ENCODE measurements at regions not wholly inside any gene's neighbourhood (a gene's known extent, or its start where the extent isn't known, plus 50 kb on each side); places are given as distances from the start of the nearest gene placed in this dataset.

DNA sequence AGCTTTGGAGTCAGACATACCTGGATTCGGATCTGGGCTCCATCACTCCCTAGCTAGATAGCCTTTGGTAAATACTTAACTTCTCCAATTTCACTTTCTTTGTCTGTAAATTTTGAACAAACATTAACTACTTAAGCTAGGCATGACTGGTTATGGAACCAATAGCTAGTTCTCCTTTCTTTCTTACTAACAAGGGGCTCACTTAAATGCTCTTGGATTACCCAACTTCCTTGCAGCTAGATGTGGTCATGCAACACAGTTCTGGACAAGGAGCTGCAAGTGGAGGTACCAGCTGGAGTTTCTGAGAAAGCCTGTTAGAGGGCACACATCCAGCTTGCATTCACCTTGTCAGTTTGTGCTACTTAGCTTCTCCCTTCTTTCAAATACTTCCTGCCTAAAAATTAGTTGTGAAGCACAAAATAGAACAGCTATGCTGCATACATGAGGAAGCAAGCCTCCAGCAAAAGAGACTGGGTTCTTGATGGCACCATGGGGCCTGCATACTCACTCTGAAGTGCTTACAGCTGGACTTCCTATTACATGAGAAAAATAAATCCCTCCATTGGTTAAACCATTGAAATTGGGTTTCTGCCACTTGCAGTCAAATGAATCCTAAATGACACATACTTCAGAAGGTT is 210.1 kb upstream of the EEA1 start (continued):
- TF ChIP-seq, protein P1, sequence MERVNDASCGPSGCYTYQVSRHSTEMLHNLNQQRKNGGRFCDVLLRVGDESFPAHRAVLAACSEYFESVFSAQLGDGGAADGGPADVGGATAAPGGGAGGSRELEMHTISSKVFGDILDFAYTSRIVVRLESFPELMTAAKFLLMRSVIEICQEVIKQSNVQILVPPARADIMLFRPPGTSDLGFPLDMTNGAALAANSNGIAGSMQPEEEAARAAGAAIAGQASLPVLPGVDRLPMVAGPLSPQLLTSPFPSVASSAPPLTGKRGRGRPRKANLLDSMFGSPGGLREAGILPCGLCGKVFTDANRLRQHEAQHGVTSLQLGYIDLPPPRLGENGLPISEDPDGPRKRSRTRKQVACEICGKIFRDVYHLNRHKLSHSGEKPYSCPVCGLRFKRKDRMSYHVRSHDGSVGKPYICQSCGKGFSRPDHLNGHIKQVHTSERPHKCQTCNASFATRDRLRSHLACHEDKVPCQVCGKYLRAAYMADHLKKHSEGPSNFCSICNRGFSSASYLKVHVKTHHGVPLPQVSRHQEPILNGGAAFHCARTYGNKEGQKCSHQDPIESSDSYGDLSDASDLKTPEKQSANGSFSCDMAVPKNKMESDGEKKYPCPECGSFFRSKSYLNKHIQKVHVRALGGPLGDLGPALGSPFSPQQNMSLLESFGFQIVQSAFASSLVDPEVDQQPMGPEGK (tag by site-specific recombination; IDR thresholded peaks at IDR 0.05), result no peak
- no peak for TF ChIP-seq ZNF292 (tag by site-specific recombination; IDR thresholded peaks at IDR 0.05; ENCODE audit: borderline replicate concordance, low read depth)
- no peak for TF ChIP-seq ZNF404 (tag by site-specific recombination; IDR thresholded peaks at IDR 0.05)
- no peak for TF ChIP-seq ZNF19 (tag by site-specific recombination; IDR thresholded peaks at IDR 0.05; ENCODE audit: low read depth)

DNA sequence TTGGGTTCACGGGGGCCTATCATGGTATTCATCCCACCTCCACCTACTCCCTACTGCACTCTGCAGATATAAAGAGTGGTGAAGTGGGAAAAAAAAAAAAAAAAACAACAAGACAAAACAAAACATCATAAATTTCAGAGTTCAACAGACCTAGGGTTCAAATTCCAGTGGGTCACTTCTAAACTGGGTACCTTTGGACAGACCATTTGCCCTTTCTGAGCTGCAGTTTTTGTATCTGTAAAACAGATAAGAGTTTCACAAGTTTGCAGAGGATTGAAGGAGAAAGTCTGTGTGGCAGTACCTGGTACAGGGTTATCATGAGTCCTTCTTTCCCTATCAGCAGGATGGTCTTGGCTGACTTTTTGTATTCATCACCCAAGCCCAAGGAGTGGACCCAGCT is 211.2 kb upstream of the EEA1 start:
- H3K9me3 ChIP-seq (ENCODE audit: control insufficient read depth, insufficient read depth, low read depth, low read length), result no peaks in the 10 kb centered on the region
- H3K4me1 ChIP-seq (ENCODE audit: control insufficient read depth, insufficient read depth, low read length), result peaks cover 9% of the 10 kb centered on the region; the same call in 1 of the 2 replicates
- H3K36me3 ChIP-seq (ENCODE audit: control insufficient read depth in 2 of 2, insufficient read depth in 1 of 2, low read length in 2 of 2), result no peaks in the 10 kb centered on the region
- no peak overlapping the region for H3K27ac ChIP-seq (ENCODE audit: extremely low read depth, low read depth, low read length)
- POLR2A ChIA-PET, result interaction anchor here (0.7 kb wide), 1 partner anchor 104 kb away, joined by 6 read pairs; no protein-coding TSS in a partner anchor
- CTCF ChIA-PET, result interaction anchor here (0.6 kb wide), 1 partner anchor 136 kb away, joined by 5 read pairs; no protein-coding TSS in a partner anchor
- TF ChIP-seq WT1 (tag by site-specific recombination; IDR thresholded peaks at IDR 0.05), result no peak
- no peak for TF ChIP-seq ZNF837 (tag by site-specific recombination; IDR thresholded peaks at IDR 0.05)
- no peak for TF ChIP-seq ZNF19 (tag by site-specific recombination; IDR thresholded peaks at IDR 0.05; ENCODE audit: low read depth)
- H3K4me3 ChIP-seq (ENCODE audit: low read depth, low read length), result no peak overlapping the region

DNA sequence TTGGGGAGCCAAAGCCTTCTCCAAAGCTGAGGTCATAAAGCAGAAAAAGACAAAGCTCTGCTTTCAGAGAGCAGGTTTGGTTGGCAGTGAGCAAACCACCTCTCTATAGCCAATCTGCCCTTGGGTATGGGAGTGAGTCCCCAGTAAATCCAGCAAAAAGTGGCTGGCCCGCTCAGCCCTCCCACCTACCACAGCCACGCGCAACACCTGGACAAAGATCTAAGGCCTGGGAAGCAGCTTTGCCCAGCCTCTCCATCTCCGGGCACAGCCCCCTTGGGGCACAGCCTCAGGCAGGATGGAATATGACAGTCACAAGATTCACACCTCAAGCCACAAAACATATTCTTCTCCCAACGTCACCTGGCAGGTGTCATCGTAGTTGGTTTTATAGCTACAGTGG is 211.7 kb upstream of the EEA1 start:
- H3K9me3 ChIP-seq (ENCODE audit: control insufficient read depth, insufficient read depth, low read depth, low read length), result no peaks in the 10 kb centered on the region
- CTCF ChIA-PET, result no interaction called here
- TF ChIP-seq ZNF394 (tag by site-specific recombination; IDR thresholded peaks at IDR 0.05; ENCODE audit: borderline replicate concordance), result no peak
- no peak for TF ChIP-seq ZNF223 (tag by site-specific recombination; IDR thresholded peaks at IDR 0.05)
- TF ChIP-seq ZNF585B (tag by site-specific recombination; IDR thresholded peaks at IDR 0.05), result no peak
- TF ChIP-seq ZNF501 (tag by site-specific recombination; IDR thresholded peaks at IDR 0.05), result no peak
- no peak for TF ChIP-seq ZFP41 (tag by site-specific recombination; IDR thresholded peaks at IDR 0.05; ENCODE audit: borderline replicate concordance)
- H3K4me3 ChIP-seq (ENCODE audit: low read depth, low read length), result no peak overlapping the region
- no peaks in the 10 kb centered on the region for H3K36me3 ChIP-seq (ENCODE audit: control insufficient read depth in 2 of 2, insufficient read depth in 1 of 2, low read length in 2 of 2)
- no peak overlapping the region for H3K27ac ChIP-seq (ENCODE audit: extremely low read depth, low read depth, low read length)
- POLR2A ChIA-PET, result interaction anchor here (0.7 kb wide), 1 partner anchor 104 kb away, joined by 6 read pairs; no protein-coding TSS in a partner anchor
- peaks cover 4% of the 10 kb centered on the region; the same call in 1 of the 2 replicates for H3K4me1 ChIP-seq (ENCODE audit: control insufficient read depth, insufficient read depth, low read length)

DNA sequence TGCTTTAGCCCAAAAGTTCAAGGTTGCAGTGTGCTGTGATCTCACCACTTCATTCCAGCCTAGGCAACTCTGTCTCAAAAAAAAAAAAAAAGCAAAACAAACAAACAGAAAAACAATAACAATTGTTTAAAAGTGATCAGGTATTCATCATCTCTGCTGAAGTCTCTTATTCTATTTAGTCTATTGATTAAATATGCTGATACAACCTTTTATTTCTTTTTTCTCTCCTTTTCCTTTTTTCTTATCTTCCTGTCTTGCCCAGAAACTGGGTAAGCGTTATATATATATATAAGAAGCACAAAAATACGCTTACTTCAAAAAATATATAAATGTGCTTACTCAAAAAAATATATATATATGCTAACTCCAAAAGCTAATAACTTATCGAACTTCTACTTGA is 213.8 kb upstream of the EEA1 start:
- CTCF ChIA-PET, result interaction anchor here (0.7 kb wide), 1 partner anchor 325 kb away, joined by 5 read pairs; no protein-coding TSS in a partner anchor
- H3K4me3 ChIP-seq (ENCODE audit: low read depth, low read length), result no peak overlapping the region
- no peak overlapping the region for H3K27ac ChIP-seq (ENCODE audit: extremely low read depth, low read depth, low read length)
- H3K4me1 ChIP-seq (ENCODE audit: control insufficient read depth, insufficient read depth, low read length), result peaks cover 6% of the 10 kb centered on the region; the same call in 1 of the 2 replicates
- POLR2A ChIA-PET, result interaction anchor here (0.7 kb wide), 1 partner anchor 37 kb away, joined by 3 read pairs; no protein-coding TSS in a partner anchor
- H3K9me3 ChIP-seq (ENCODE audit: control insufficient read depth, insufficient read depth, low read depth, low read length), result no peaks in the 10 kb centered on the region
- H3K36me3 ChIP-seq (ENCODE audit: control insufficient read depth in 2 of 2, insufficient read depth in 1 of 2, low read length in 2 of 2), result no peaks in the 10 kb centered on the region
- TF ChIP-seq ZBTB21 (tag by site-specific recombination; IDR thresholded peaks at IDR 0.05) (no peak), ZNF248 (tag by site-specific recombination; IDR thresholded peaks at IDR 0.05) (no peak), SP7 (tag by site-specific recombination; IDR thresholded peaks at IDR 0.05) (no peak), ZNF660 (tag by site-specific recombination; IDR thresholded peaks at IDR 0.05) (no peak), ZNF530 (tag by site-specific recombination; IDR thresholded peaks at IDR 0.05; ENCODE audit: low read depth) (no peak), ZBTB20 (tag by site-specific recombination; IDR thresholded peaks at IDR 0.05) (no peak), FEZF1 (tag by site-specific recombination; IDR thresholded peaks at IDR 0.05) (no peak), SP2 (tag by site-specific recombination; IDR thresholded peaks at IDR 0.05) (no peak), ZBTB8A (tag by site-specific recombination; IDR thresholded peaks at IDR 0.05) (no peak), ZSCAN16 (tag by site-specific recombination; IDR thresholded peaks at IDR 0.05) (no peak), ZFP69B (tag by site-specific recombination; IDR thresholded peaks at IDR 0.05) (no peak), ZSCAN30 (tag by site-specific recombination; IDR thresholded peaks at IDR 0.05) (no peak)
- TF ChIP-seq, protein P2, sequence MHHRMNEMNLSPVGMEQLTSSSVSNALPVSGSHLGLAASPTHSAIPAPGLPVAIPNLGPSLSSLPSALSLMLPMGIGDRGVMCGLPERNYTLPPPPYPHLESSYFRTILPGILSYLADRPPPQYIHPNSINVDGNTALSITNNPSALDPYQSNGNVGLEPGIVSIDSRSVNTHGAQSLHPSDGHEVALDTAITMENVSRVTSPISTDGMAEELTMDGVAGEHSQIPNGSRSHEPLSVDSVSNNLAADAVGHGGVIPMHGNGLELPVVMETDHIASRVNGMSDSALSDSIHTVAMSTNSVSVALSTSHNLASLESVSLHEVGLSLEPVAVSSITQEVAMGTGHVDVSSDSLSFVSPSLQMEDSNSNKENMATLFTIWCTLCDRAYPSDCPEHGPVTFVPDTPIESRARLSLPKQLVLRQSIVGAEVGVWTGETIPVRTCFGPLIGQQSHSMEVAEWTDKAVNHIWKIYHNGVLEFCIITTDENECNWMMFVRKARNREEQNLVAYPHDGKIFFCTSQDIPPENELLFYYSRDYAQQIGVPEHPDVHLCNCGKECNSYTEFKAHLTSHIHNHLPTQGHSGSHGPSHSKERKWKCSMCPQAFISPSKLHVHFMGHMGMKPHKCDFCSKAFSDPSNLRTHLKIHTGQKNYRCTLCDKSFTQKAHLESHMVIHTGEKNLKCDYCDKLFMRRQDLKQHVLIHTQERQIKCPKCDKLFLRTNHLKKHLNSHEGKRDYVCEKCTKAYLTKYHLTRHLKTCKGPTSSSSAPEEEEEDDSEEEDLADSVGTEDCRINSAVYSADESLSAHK (tag by site-specific recombination; IDR thresholded peaks at IDR 0.05), result no peak
- TF ChIP-seq, protein P3, sequence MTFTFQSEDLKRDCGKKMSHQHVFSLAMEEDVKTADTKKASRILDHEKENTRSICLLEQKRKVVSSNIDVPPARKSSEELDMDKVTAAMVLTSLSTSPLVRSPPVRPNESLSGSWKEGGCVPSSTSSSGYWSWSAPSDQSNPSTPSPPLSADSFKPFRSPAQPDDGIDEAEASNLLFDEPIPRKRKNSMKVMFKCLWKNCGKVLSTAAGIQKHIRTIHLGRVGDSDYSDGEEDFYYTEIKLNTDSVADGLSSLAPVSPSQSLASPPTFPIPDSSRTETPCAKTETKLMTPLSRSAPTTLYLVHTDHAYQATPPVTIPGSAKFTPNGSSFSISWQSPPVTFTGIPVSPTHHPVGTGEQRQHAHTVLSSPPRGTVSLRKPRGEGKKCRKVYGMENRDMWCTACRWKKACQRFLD (tag by site-specific recombination; IDR thresholded peaks at IDR 0.05), result no peak

Measured in HEK293 (cell line).